ENCODE measurements at regions not wholly inside any gene's neighbourhood (a gene's known extent, or its start where the extent isn't known, plus 50 kb on each side); places are given as distances from the start of the nearest gene placed in this dataset.

DNA sequence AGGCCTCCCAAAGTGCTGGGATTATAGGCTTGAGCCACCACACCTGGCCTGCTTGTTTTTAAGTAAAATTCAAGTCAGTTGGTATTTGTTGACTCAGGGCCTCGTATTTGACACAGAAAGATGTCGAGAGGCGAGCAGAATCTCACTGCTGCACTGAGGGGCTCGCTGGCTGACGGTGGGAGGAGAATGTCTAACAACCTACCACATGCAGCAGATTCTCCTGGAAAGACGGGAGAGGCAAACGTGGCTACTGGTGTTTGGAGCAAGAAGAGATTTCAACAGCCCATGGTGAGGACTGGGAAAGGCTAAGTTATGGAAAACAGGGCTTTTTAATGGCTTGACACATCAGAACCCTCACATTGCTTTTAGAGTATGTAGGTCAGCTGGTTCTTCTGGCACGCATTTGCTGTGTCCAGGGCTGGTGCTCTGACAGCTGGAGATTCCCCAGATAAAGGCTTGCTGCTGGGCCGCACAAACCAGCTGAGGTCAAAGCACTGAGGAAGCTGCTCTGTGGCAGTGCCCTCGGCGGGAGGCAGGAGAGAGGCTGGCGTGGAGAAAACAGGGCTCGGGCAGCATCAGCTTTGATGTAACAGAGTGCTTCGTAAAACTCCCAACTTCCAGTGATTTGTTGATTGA, 84.2 kb upstream of the FRMD1 start:
- H3K36me3 ChIP-seq (ENCODE audit: control insufficient read depth in 1 of 2, insufficient read depth in 2 of 2, low read length in 2 of 2): no peaks in the 10 kb centered on the region
- TF ChIP-seq EZH2 (IDR thresholded peaks at IDR 0.05) (no peak), YY1 (IDR thresholded peaks at IDR 0.05; ENCODE audit: extremely low read depth, insufficient replicate concordance, low read depth, low read length) (no peak), EGR1 (IDR thresholded peaks at IDR 0.05; ENCODE audit: low read depth) (no peak), ZBTB33 (IDR thresholded peaks at IDR 0.05; ENCODE audit: extremely low read depth, insufficient replicate concordance, low read length) (no peak), FOSL1 (IDR thresholded peaks at IDR 0.05; ENCODE audit: low read depth) (no peak), SP1 (IDR thresholded peaks at IDR 0.05; ENCODE audit: low read depth) (no peak), POLR2A (IDR thresholded peaks at IDR 0.05; ENCODE audit: borderline replicate concordance, extremely low read depth, insufficient read depth, insufficient read length) (no peak)
- TF ChIP-seq, protein P1, sequence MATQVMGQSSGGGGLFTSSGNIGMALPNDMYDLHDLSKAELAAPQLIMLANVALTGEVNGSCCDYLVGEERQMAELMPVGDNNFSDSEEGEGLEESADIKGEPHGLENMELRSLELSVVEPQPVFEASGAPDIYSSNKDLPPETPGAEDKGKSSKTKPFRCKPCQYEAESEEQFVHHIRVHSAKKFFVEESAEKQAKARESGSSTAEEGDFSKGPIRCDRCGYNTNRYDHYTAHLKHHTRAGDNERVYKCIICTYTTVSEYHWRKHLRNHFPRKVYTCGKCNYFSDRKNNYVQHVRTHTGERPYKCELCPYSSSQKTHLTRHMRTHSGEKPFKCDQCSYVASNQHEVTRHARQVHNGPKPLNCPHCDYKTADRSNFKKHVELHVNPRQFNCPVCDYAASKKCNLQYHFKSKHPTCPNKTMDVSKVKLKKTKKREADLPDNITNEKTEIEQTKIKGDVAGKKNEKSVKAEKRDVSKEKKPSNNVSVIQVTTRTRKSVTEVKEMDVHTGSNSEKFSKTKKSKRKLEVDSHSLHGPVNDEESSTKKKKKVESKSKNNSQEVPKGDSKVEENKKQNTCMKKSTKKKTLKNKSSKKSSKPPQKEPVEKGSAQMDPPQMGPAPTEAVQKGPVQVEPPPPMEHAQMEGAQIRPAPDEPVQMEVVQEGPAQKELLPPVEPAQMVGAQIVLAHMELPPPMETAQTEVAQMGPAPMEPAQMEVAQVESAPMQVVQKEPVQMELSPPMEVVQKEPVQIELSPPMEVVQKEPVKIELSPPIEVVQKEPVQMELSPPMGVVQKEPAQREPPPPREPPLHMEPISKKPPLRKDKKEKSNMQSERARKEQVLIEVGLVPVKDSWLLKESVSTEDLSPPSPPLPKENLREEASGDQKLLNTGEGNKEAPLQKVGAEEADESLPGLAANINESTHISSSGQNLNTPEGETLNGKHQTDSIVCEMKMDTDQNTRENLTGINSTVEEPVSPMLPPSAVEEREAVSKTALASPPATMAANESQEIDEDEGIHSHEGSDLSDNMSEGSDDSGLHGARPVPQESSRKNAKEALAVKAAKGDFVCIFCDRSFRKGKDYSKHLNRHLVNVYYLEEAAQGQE (IDR thresholded peaks at IDR 0.05; ENCODE audit: low read depth): no peak
- TF ChIP-seq, protein P2, sequence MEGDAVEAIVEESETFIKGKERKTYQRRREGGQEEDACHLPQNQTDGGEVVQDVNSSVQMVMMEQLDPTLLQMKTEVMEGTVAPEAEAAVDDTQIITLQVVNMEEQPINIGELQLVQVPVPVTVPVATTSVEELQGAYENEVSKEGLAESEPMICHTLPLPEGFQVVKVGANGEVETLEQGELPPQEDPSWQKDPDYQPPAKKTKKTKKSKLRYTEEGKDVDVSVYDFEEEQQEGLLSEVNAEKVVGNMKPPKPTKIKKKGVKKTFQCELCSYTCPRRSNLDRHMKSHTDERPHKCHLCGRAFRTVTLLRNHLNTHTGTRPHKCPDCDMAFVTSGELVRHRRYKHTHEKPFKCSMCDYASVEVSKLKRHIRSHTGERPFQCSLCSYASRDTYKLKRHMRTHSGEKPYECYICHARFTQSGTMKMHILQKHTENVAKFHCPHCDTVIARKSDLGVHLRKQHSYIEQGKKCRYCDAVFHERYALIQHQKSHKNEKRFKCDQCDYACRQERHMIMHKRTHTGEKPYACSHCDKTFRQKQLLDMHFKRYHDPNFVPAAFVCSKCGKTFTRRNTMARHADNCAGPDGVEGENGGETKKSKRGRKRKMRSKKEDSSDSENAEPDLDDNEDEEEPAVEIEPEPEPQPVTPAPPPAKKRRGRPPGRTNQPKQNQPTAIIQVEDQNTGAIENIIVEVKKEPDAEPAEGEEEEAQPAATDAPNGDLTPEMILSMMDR (IDR thresholded peaks at IDR 0.05 in 2 of 3, conservative IDR thresholded peaks at IDR 0.05 in 1 of 3; ENCODE audit: borderline replicate concordance in 1 of 3, insufficient read depth in 1 of 3, low read depth in 2 of 3, low read length in 2 of 3): no peak
- no peak for ATAC-seq
- DNase-seq (ENCODE audit: low read depth, low spot score): no peak
- no peak overlapping the region for H2AFZ ChIP-seq (ENCODE audit: low read depth, low read length, poor library complexity, severe bottlenecking)
- intact Hi-C loops (cut with micrococcal nuclease): no loop called here
- H3K4me3 ChIP-seq (replicated peaks in 1 of 2; ENCODE audit: low read depth in 1 of 2, low read length in 2 of 2): no peak overlapping the region
- H3K79me2 ChIP-seq (ENCODE audit: insufficient read depth, low read length): no peaks in the 10 kb centered on the region
- no TSS peak for BruUV-seq (replicated peaks)
- H3K4me2 ChIP-seq (ENCODE audit: low read length): no peak overlapping the region
- H3K9me2 ChIP-seq (ENCODE audit: insufficient read depth): no peaks in the 10 kb centered on the region
- no peak overlapping the region for H3K27ac ChIP-seq (ENCODE audit: low read depth, low read length)
- ChIA-PET CTCF (no interaction called here), RAD21 (ENCODE audit: low non-redundant PET in 1 of 2, low total read pairs in 2 of 2, uncharacterized antibody in 2 of 2, unreplicated experiment in 2 of 2) (no interaction called here), POLR2A (no interaction called here)
- no peaks in the 10 kb centered on the region for H3K9me3 ChIP-seq (ENCODE audit: control insufficient read depth in 1 of 2, insufficient read depth in 1 of 2, low read depth in 1 of 2, low read length in 2 of 2)
- no peaks in the 10 kb centered on the region for H4K20me1 ChIP-seq (ENCODE audit: insufficient read depth)
- H3K27me3 ChIP-seq (ENCODE audit: insufficient read depth, low read length): no peaks in the 10 kb centered on the region
- H3K4me1 ChIP-seq (ENCODE audit: control insufficient read depth in 1 of 2, insufficient read depth in 2 of 2, low read length in 2 of 2): no peaks in the 10 kb centered on the region
- no peak overlapping the region for H3K9ac ChIP-seq (ENCODE audit: low read length)
